Fibroblast of lung (primary cell): ENCODE measurements at regions not wholly inside any gene's neighbourhood (a gene's known extent, or its start where the extent isn't known, plus 50 kb on each side); places are given as distances from the start of the nearest gene placed in this dataset.

Experiments
- DNase-seq, 2 donors: peaks; one replicate each; pipeline versions ENCODE4 v3.0.0 to v3.0.0-alpha.2; 2010; ENCODE audit warnings: low read depth in 2 of 2
- H2AFZ ChIP-seq: 2 replicates; pipeline ENCODE4 v1.5.1; 2012; ENCODE audit warnings: low read length, control low read depth, inconsistent platforms
- H3K27ac ChIP-seq: 2 replicates; pipeline ENCODE4 v1.5.1; 2011; ENCODE audit warnings: low read length, control low read depth; ENCODE audit not compliant: insufficient read depth
- H3K27me3 ChIP-seq: 2 replicates; pipeline ENCODE4 v1.5.1; 2011; ENCODE audit warnings: mild to moderate bottlenecking, low read length; ENCODE audit not compliant: control insufficient read depth, insufficient read depth
- H3K36me3 ChIP-seq: 2 replicates; pipeline ENCODE4 v1.5.1; 2011; ENCODE audit warnings: low read length; ENCODE audit not compliant: control insufficient read depth, insufficient read depth
- H3K4me1 ChIP-seq: 2 replicates; pipeline ENCODE4 v1.5.1; 2011; ENCODE audit warnings: low read length; ENCODE audit not compliant: control insufficient read depth, insufficient read depth; ENCODE audit errors: extremely low read depth
- H3K4me2 ChIP-seq: 2 replicates; pipeline ENCODE4 v1.5.1; 2011; ENCODE audit warnings: low read length, control low read depth; ENCODE audit not compliant: insufficient read depth; ENCODE audit errors: extremely low read depth
- H3K4me3 ChIP-seq, 4 experiments: fragments of 200-600 bp in 1 of 4; sonication (generic) in 1 of 4; replicated peaks in 1 of 4; 2 replicates each; pipeline ENCODE4 v1.5.1; 2011 to 2016; ENCODE audit warnings: low read length in 4 of 4, low read depth in 3 of 4, mild to moderate bottlenecking in 3 of 4, control low read depth in 2 of 4, inconsistent platforms in 1 of 4, mixed read lengths in 1 of 4; ENCODE audit not compliant: insufficient read depth in 1 of 4; ENCODE audit errors: control extremely low read depth in 1 of 4
- H3K79me2 ChIP-seq: 2 replicates; pipeline ENCODE4 v1.5.1; 2012; ENCODE audit warnings: mild to moderate bottlenecking, low read length, inconsistent platforms; ENCODE audit not compliant: control insufficient read depth, insufficient read depth
- H3K9ac ChIP-seq: 2 replicates; pipeline ENCODE4 v1.5.1; 2011; ENCODE audit warnings: mild to moderate bottlenecking, low read length, control low read depth; ENCODE audit not compliant: insufficient read depth
- H3K9me3 ChIP-seq: 2 replicates; pipeline ENCODE4 v1.5.1; 2012; ENCODE audit warnings: low read depth, low read length; ENCODE audit not compliant: control insufficient read depth, insufficient read depth
- H4K20me1 ChIP-seq: 2 replicates; pipeline ENCODE4 v1.5.1; 2011; ENCODE audit warnings: low read length; ENCODE audit not compliant: control insufficient read depth, insufficient read depth; ENCODE audit errors: extremely low read depth
- EZH2 ChIP-seq: IDR thresholded peaks from 2 replicates; pipeline ENCODE4 v1.5.1; 2012; ENCODE audit warnings: low read length, control low read depth, mild to moderate bottlenecking; ENCODE audit errors: missing control alignments
- TF ChIP-seq, protein P1 (sequence below), 2 donors: IDR thresholded peaks in 1 of 2; conservative IDR thresholded peaks in 1 of 2; 1 replicate in 1 of 2; 2 replicates in 1 of 2; pipeline ENCODE4 v1.5.1; 2011 to 2012; ENCODE audit warnings: low read length in 2 of 2, control low read depth in 1 of 2, inconsistent platforms in 1 of 2, low read depth in 1 of 2, mild to moderate bottlenecking in 1 of 2

DNA sequence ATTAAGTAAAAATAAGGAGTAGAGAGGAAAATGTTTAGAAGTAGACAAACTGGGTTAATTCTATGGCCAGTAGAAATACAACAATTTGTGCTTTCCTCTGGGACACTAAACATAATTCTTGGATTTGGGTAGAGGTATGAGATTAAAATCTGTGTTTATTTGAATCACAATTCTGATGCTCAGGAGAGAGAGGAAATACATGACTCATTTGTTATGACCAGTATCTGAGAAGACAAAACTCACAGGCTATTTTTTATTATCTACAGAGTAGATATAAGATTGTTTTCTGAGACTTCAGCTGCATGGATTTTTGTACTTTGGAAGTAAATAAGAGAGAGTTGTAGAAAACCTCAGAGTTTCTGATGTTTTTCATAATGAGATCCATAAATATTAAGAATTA is 315.7 kb upstream of the CWC22 start:
- no peaks in the 10 kb centered on the region for H4K20me1 ChIP-seq
- no peaks in the 10 kb centered on the region for H3K36me3 ChIP-seq
- DNase-seq: peak; percentile 9 to 36
- H2AFZ ChIP-seq: no peak overlapping the region
- H3K4me3 ChIP-seq: no peak overlapping the region
- no peaks in the 10 kb centered on the region for H3K79me2 ChIP-seq
- no peak overlapping the region for H3K9ac ChIP-seq
- H3K27me3 ChIP-seq: no peaks in the 10 kb centered on the region
- no peak overlapping the region for H3K4me2 ChIP-seq
- H3K9me3 ChIP-seq: no peaks in the 10 kb centered on the region
- TF ChIP-seq, protein P1, sequence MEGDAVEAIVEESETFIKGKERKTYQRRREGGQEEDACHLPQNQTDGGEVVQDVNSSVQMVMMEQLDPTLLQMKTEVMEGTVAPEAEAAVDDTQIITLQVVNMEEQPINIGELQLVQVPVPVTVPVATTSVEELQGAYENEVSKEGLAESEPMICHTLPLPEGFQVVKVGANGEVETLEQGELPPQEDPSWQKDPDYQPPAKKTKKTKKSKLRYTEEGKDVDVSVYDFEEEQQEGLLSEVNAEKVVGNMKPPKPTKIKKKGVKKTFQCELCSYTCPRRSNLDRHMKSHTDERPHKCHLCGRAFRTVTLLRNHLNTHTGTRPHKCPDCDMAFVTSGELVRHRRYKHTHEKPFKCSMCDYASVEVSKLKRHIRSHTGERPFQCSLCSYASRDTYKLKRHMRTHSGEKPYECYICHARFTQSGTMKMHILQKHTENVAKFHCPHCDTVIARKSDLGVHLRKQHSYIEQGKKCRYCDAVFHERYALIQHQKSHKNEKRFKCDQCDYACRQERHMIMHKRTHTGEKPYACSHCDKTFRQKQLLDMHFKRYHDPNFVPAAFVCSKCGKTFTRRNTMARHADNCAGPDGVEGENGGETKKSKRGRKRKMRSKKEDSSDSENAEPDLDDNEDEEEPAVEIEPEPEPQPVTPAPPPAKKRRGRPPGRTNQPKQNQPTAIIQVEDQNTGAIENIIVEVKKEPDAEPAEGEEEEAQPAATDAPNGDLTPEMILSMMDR (conservative IDR thresholded peaks at IDR 0.05 in 1 of 2, IDR thresholded peaks at IDR 0.05 in 1 of 2; ENCODE audit: low read depth in 1 of 2, low read length in 2 of 2): no peak
- no peak for TF ChIP-seq EZH2
- no peak overlapping the region for H3K27ac ChIP-seq
- H3K4me1 ChIP-seq: no peaks in the 10 kb centered on the region

DNA sequence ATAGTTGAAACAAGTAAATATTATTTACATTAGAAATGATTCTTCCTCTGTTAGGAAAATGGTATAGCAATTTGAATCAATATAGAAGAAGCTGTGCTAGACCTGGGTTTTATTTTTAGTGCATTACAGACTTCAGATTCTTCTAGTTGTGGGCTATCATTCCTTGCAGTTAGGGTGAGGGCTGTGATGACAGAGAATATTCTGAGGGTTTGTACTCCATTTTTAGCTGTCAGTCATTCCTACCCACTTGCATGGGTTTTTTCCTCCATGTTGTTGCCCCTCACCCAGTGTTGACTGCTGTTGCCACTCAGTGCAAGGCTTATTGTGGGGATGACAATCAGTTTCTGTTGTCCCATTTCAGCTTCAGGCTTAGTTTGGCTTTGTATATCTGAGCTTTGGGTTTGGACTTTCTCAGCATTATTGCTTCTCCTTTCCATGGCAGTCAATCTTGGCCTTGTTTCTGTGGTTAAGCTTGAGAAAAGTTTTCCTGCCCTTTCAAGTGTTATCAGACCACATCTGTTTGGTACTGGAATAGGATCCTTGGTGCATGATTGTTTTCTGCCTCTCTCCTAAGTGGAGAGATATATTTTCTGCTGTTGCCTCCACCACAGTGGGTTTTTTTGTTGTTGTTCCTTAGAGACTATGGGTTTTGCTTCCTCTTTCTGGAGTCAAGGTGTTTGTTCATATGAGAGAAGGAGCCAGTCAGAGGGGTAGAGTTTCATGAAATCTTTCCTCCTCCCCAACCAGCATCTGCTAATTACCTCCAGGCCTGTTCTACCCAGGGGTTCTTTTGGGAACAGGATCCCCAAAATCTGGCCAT is 312.7 kb upstream of the CWC22 start:
- Histone ChIP-seq H3K4me1 (no peaks in the 10 kb centered on the region), H3K79me2 (no peaks in the 10 kb centered on the region), H3K27me3 (no peaks in the 10 kb centered on the region), H3K9me3 (no peaks in the 10 kb centered on the region), H3K36me3 (no peaks in the 10 kb centered on the region), H3K4me3 (no peak overlapping the region), H3K9ac (no peak overlapping the region), H4K20me1 (no peaks in the 10 kb centered on the region), H3K4me2 (no peak overlapping the region), H3K27ac (no peak overlapping the region), H2AFZ (no peak overlapping the region)
- no peak for DNase-seq
- TF ChIP-seq, protein P1 (conservative IDR thresholded peaks at IDR 0.05 in 1 of 2, IDR thresholded peaks at IDR 0.05 in 1 of 2; ENCODE audit: low read depth in 1 of 2, low read length in 2 of 2): no peak
- no peak for TF ChIP-seq EZH2

DNA sequence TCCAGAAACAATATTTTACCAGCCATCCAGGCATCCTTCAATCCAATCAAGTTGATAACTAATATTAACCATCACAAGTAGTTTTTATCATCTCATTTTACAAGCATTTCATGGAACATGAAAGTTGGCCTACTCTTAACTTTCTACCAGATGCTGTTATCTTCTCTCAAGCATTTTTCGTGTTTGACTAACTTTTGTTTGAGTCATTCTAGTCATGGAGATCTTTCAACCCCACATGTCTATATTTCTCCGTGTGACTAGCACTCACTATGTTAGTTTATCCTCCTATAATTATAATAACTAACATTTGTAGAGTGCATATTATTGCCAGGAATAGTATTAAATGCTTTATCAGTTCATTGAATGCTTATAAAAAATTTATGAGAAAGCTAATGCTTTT is 307.0 kb upstream of the CWC22 start:
- H4K20me1 ChIP-seq: no peaks in the 10 kb centered on the region
- H3K79me2 ChIP-seq: no peaks in the 10 kb centered on the region
- DNase-seq: peak in 1 of 2 donors; percentile 68
- no peak overlapping the region for H3K4me3 ChIP-seq
- no peak overlapping the region for H3K27ac ChIP-seq
- H2AFZ ChIP-seq: no peak overlapping the region
- H3K4me1 ChIP-seq: no peaks in the 10 kb centered on the region
- no peak overlapping the region for H3K4me2 ChIP-seq
- H3K9ac ChIP-seq: no peak overlapping the region
- H3K36me3 ChIP-seq: no peaks in the 10 kb centered on the region
- H3K9me3 ChIP-seq: no peaks in the 10 kb centered on the region
- H3K27me3 ChIP-seq: no peaks in the 10 kb centered on the region
- TF ChIP-seq, protein P1 (conservative IDR thresholded peaks at IDR 0.05 in 1 of 2, IDR thresholded peaks at IDR 0.05 in 1 of 2; ENCODE audit: low read depth in 1 of 2, low read length in 2 of 2): no peak
- TF ChIP-seq EZH2: no peak
